OCI-LY3 (cell line): ENCODE measurements at regions not wholly inside any gene's neighbourhood (a gene's known extent, or its start where the extent isn't known, plus 50 kb on each side); places are given as distances from the start of the nearest gene placed in this dataset.

Experiments used
- CTCF ChIP-seq: fragments of 200-600, 300-600 bp; sonication (generic); IDR thresholded peaks from 2 replicates; pipeline ENCODE4 v1.5.1; 2014; ENCODE audit warnings: antibody characterized with exemption, low read length, low read depth
- EZH2phosphoT487 ChIP-seq: fragments of 200-600 bp; shearing (Covaris generic); IDR thresholded peaks from 2 replicates; pipeline ENCODE4 v1.6.1; 2018; ENCODE audit warnings: antibody characterized with exemption, mixed run types, low read depth

GRCh38 chr15:37682304-37682703 lies 252.1 kb upstream of the TMCO5A start:
- TF ChIP-seq CTCF (peak; percentile 49), EZH2phosphoT487 (no peak)
